ENCODE measurements at regions not wholly inside any gene's neighbourhood (a gene's known extent, or its start where the extent isn't known, plus 50 kb on each side); places are given as distances from the start of the nearest gene placed in this dataset.

GRCh38 chr11:29634244-29634643 lies 382.6 kb downstream of the KCNA4 start:
- H3K9me3 ChIP-seq = no peaks in the 10 kb centered on the region
- H3K36me3 ChIP-seq = no peaks in the 10 kb centered on the region
- H3K27ac ChIP-seq = no peak overlapping the region
- no peak overlapping the region for H3K4me3 ChIP-seq
- DNase-seq (no peak), ATAC-seq (no peak)
- no peaks in the 10 kb centered on the region for H3K27me3 ChIP-seq
- no peaks in the 10 kb centered on the region for H3K4me1 ChIP-seq
- peak in 1 of 2 donors; percentile 8 for TF ChIP-seq CTCF (IDR thresholded peaks at IDR 0.05)
- intact Hi-C loops (cut with DNase I) = no loop called here

GRCh38 chr11:29629286-29629685 lies 387.5 kb downstream of the KCNA4 start:
- no peak overlapping the region for H3K4me3 ChIP-seq
- no peak for DNase-seq
- no peaks in the 10 kb centered on the region for H3K4me1 ChIP-seq
- no peak overlapping the region for H3K27ac ChIP-seq
- H3K36me3 ChIP-seq = no peaks in the 10 kb centered on the region
- no peaks in the 10 kb centered on the region for H3K27me3 ChIP-seq
- intact Hi-C loops (cut with DNase I) = no loop called here
- no peaks in the 10 kb centered on the region for H3K9me3 ChIP-seq
- no peak for TF ChIP-seq CTCF (IDR thresholded peaks at IDR 0.05)
- no peak for ATAC-seq

GRCh38 chr11:29628609-29629008 lies 388.2 kb downstream of the KCNA4 start:
- ATAC-seq (no peak), DNase-seq (no peak)
- no peak overlapping the region for H3K4me3 ChIP-seq

GRCh38 chr11:29627541-29627940 lies 389.3 kb downstream of the KCNA4 start:
- no peak overlapping the region for H3K27ac ChIP-seq
- no peaks in the 10 kb centered on the region for H3K9me3 ChIP-seq
- TF ChIP-seq CTCF (IDR thresholded peaks at IDR 0.05) = no peak
- H3K4me3 ChIP-seq = no peak overlapping the region
- H3K4me1 ChIP-seq = no peaks in the 10 kb centered on the region
- H3K36me3 ChIP-seq = no peaks in the 10 kb centered on the region
- intact Hi-C loops (cut with DNase I) = no loop called here
- DNase-seq (no peak), ATAC-seq (no peak)
- H3K27me3 ChIP-seq = no peaks in the 10 kb centered on the region

More at GRCh38 chr11:29628609-29629008, 388.2 kb downstream of the KCNA4 start:
- Histone ChIP-seq H3K27ac (no peak overlapping the region), H3K9me3 (no peaks in the 10 kb centered on the region), H3K4me1 (no peaks in the 10 kb centered on the region), H3K27me3 (no peaks in the 10 kb centered on the region), H3K36me3 (no peaks in the 10 kb centered on the region)
- no peak for TF ChIP-seq CTCF (IDR thresholded peaks at IDR 0.05)
- intact Hi-C loops (cut with DNase I) = no loop called here

- Histone ChIP-seq H3K4me3 (no peak overlapping the region), H3K27ac (no peak overlapping the region), H3K9me3 (no peaks in the 10 kb centered on the region), H3K27me3 (no peaks in the 10 kb centered on the region), H3K36me3 (no peaks in the 10 kb centered on the region), H3K4me1 (no peaks in the 10 kb centered on the region)
- DNase-seq (no peak), ATAC-seq (no peak)
- intact Hi-C loops (cut with DNase I) = no loop called here
- TF ChIP-seq CTCF (IDR thresholded peaks at IDR 0.05) = no peak
These were observed 393.6 kb downstream of the KCNA4 start for GRCh38 chr11:29623144-29623722.

Measured in left lung (tissue), 4 donors.